CD4-positive, alpha-beta T cell treated with Interleukin-15 for 4 hours (primary cell): ENCODE measurements at regions not wholly inside any gene's neighbourhood (a gene's known extent, or its start where the extent isn't known, plus 50 kb on each side); places are given as distances from the start of the nearest gene placed in this dataset.

Experiments used
- DNase-seq: peaks from one replicate; pipeline ENCODE4 v3.0.0-alpha.2; 2020; ENCODE audit warnings: low spot score

GRCh38 chr18:60794802-60795201 is 422.2 kb upstream of the MC4R start:
- no peak for DNase-seq

GRCh38 chr18:60804415-60804814 is 431.8 kb upstream of the MC4R start:
- no peak for DNase-seq

GRCh38 chr18:60809937-60810336 is 437.4 kb upstream of the MC4R start:
- no peak for DNase-seq

- DNase-seq, result no peak
These were observed 440.3 kb upstream of the MC4R start for GRCh38 chr18:60812921-60813320.

- no peak for DNase-seq
These were observed 453.8 kb upstream of the MC4R start for GRCh38 chr18:60826346-60826745.

- no peak for DNase-seq
These were observed 459.4 kb upstream of the MC4R start for GRCh38 chr18:60831971-60832370.

- no peak for DNase-seq
These were observed 466.1 kb upstream of the MC4R start for GRCh38 chr18:60838677-60839076.

- DNase-seq, result no peak
These were observed 473.8 kb upstream of the MC4R start for GRCh38 chr18:60846396-60846795.

GRCh38 chr18:60847517-60847916 is 474.9 kb upstream of the MC4R start:
- DNase-seq, result no peak

GRCh38 chr18:60861575-60861974 is 471.7 kb upstream of the CDH20 start:
- no peak for DNase-seq

- DNase-seq, result no peak
These were observed 470.2 kb upstream of the CDH20 start for GRCh38 chr18:60862988-60863387.

GRCh38 chr18:60865801-60866200 is 467.4 kb upstream of the CDH20 start:
- DNase-seq, result no peak

- no peak for DNase-seq
These were observed 462.7 kb upstream of the CDH20 start for GRCh38 chr18:60870261-60871153.

- no peak for DNase-seq
These were observed 460.8 kb upstream of the CDH20 start for GRCh38 chr18:60872434-60872833.

- no peak for DNase-seq
These were observed 459.5 kb upstream of the CDH20 start for GRCh38 chr18:60873708-60874107.

GRCh38 chr18:60875957-60876507 is 457.2 kb upstream of the CDH20 start:
- DNase-seq, result no peak

GRCh38 chr18:60880184-60880583 is 453.0 kb upstream of the CDH20 start:
- DNase-seq, result no peak

GRCh38 chr18:60883587-60883986 is 449.6 kb upstream of the CDH20 start:
- DNase-seq, result no peak

GRCh38 chr18:60888071-60888624 is 445.1 kb upstream of the CDH20 start:
- DNase-seq, result no peak

GRCh38 chr18:60889442-60889841 is 443.8 kb upstream of the CDH20 start:
- DNase-seq, result no peak

GRCh38 chr18:60891936-60892335 is 441.3 kb upstream of the CDH20 start:
- DNase-seq, result no peak

- no peak for DNase-seq
These were observed 440.8 kb upstream of the CDH20 start for GRCh38 chr18:60892441-60892840.

- DNase-seq, result no peak
These were observed 440.4 kb upstream of the CDH20 start for GRCh38 chr18:60892855-60893254.
